NCI-H2081 (cell line): ENCODE measurements at regions not wholly inside any gene's neighbourhood (a gene's known extent, or its start where the extent isn't known, plus 50 kb on each side); places are given as distances from the start of the nearest gene placed in this dataset.
A peak's percentile ranks its signal among the peaks of the same experiment; 100 is the strongest.
"Not testable (repeated sequence)": the region's sequence is repeated elsewhere in the genome, so short reads cannot be mapped to it uniquely, and the experiment has no call there.

Source experiments
- DNase-seq, 2 experiments: peaks; one replicate each; lab custom pipeline; 2025; lab: John Stamatoyannopoulos, UW

DNA sequence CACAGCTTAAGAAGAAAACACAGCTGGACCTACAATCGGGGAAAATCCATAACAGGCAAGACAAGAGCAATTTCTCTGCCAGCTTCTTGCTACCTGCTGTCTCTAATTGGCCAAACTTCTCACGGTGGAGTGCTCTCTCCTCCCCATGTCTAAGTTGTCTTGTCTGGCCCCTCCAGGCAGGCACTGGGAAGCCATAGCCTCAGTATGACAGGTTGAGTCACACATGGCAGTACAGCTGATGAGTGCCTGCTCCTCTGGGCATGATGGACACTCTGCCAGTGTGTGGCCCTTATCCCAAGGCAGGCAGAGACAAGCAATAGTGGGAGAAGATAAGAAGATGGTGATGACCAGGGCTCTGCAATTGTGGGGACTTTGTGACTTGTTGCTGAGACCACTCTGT, 551.8 kb downstream of the DIPK2A start:
- DNase-seq: no peak

GRCh38 chr3:144524531-144524930, 552.9 kb downstream of the DIPK2A start:
- DNase-seq: no peak

DNA sequence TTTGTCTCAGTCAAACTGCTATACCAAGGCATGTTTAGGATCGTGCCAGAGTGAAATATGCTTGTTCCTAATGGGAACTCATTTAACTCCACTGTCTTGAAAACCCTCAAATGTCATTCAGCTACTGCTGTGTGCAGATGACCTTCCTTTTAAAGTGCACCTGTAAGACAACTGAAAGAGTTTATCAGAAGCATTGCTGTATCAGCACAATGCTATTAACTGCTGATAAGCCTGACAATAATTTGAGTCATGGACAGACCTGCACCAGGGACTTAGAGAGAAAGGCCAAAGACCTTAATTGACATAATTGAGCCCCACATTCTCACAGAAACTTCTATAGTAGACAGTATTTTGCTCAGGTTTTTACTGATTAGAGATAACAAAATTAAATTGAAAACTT, 557.9 kb downstream of the DIPK2A start:
- no peak for DNase-seq

DNA sequence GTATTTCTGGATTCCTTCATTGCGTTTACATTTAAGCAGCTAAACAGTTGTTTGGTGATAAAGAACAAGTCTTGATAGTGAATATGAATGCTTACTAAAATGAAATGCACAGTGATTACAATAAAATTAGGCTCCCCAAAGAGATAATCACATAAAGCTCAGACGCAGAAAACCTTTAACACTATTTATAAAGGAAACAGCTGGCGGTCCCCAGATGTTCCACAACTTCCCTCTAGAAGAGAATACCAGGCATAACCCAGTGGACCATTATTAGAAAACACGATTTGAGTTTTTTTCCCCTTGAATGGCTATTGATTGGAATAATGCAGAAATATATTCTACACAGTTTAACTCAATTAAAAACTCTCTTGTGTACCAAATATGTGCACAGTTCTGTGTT, 573.2 kb downstream of the DIPK2A start:
- DNase-seq: peak in 1 of 2 experiments; percentile 28

DNA sequence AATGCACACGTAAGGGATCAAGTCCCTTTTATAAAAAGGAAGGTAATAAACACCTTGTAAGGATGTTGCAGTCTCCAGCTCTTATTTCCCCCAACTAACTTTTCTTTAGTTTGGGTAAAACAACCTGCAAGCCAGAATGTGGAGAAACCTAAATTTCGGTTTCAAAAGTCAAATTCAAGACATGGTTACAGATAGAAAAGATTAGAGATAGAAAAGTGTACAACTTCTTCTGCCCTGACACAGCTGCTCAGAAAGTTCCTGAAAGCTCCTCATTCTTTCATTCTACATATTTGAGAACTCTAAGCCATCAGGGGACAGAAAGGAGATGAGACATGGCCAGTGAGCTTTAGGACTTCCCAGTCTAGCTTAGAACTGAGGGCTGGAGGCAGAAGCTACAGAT, 574.9 kb downstream of the DIPK2A start:
- DNase-seq: no peak

DNA sequence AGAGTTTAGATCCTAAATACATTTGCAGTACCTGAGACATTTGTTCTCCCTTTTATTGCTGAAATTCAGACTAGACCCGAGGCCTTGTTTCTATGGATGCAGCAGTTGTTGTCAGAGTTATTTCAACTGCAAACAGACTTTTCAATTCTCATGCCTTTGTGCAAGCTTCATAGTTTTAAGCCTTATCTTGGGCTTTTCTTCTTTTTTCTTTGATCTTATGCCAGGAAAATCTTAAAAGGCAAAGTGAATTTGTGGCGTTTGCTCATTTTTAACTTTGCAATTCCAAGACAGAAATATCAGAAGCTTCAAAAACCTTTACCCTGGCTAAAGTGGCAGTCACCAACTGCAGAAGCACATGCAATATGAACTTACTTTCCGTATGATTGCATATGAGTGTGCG, 576.7 kb downstream of the DIPK2A start:
- DNase-seq: no peak

GRCh38 chr3:144549166-144549565, 577.5 kb downstream of the DIPK2A start:
- no peak for DNase-seq

DNA sequence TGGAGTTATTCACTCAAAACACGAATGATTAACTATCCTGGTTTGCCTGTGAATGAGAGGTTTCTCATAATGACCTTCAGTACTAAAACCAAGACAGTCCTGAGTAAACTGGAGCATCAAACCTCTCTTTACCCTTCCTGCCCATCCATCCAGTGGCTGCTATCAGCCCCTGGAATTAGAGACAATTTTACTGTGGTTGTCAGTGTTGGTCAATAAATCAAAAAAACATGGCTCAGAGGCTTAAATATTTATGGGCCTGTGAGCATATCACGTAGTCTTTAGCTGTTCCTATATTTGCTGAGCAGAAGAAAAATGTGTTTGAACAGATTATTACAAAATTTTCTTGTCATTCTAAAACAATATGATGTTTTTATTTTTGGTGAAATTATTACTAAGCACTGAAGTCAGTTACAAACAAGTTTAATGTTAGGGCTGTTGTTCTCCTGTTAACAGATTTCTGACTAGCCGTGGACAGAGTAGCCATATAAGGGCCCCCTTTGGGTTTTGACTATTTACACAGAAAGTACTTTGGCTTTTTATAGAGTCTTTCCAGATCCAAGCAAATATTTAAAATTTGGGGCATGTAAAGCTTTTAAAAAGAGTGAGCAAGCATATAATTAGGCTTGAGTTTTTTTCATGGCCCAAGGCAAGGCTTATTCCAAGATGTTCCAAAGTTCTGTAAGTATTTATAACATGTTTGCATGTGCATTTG, 580.9 kb downstream of the DIPK2A start:
- peak in 1 of 2 experiments; percentile 20 for DNase-seq

DNA sequence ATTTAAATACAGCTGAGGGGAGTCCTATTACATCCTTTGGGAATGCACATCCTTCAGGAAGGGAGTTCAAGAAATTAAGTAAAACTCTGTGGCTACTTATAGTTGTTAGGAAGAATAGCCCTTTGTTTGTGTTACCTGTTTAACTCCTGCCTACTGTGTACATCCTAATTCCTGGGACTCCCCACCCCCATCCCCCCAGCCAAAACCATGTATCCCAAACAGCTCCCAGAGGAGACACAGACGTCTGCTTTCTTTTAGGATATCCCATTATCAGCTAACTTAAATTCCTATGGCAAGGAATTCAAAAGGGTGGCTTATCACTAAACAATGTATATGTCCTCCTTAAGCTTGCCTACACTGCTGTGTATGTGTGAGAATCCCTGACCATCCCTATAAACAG, 581.7 kb downstream of the DIPK2A start:
- DNase-seq: no peak

DNA sequence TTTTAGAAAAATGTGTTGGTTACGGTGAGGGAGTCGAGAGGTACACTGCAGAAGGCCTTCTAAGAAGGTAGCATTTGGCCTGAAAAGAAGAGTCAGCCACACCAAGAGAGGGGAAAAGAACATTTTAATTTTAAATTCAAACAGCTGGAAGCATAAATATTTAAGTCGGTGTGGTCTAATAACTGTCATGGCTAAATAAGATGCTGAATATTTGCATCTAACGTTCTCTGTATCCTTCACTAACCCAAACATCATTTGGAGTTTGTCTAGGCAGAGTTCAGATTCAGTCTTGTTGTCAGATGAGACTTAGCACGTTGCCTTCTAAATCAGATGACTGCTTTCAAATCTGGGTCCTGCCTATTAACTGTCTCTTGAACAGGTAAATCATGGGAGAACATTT, 583.3 kb downstream of the DIPK2A start:
- DNase-seq: no peak

DNA sequence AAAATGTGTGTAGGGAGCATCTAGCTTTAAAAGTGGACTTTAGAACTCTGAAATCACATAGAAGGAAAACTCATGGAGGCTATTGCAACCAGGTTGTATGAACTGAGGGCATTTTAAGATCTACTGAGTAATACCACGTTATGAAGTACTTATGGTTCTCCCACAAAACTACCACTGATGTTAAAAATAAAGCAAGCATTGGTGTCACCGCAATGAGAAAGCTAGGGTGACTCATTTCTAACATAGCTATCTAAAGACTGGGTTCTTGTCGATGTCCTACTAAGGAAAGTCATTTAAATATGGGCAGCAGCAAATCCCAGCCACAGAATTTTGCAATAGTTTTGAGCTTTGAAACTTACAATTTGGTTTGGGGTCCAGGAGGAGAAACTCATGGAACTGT, 584.8 kb downstream of the DIPK2A start:
- DNase-seq: no peak

- DNase-seq: no peak
These were observed 585.9 kb downstream of the DIPK2A start for GRCh38 chr3:144557515-144557914.

GRCh38 chr3:144564011-144564410, 592.4 kb downstream of the DIPK2A start:
- DNase-seq: no peak

GRCh38 chr3:144566320-144566719, 594.7 kb downstream of the DIPK2A start:
- DNase-seq: no peak

GRCh38 chr3:144569651-144570050, 598.0 kb downstream of the DIPK2A start:
- DNase-seq: no peak

- DNase-seq: no peak
These were observed 612.2 kb downstream of the DIPK2A start for GRCh38 chr3:144583871-144584270.

- DNase-seq: no peak
These were observed 613.8 kb downstream of the DIPK2A start for GRCh38 chr3:144585408-144585807.

DNA sequence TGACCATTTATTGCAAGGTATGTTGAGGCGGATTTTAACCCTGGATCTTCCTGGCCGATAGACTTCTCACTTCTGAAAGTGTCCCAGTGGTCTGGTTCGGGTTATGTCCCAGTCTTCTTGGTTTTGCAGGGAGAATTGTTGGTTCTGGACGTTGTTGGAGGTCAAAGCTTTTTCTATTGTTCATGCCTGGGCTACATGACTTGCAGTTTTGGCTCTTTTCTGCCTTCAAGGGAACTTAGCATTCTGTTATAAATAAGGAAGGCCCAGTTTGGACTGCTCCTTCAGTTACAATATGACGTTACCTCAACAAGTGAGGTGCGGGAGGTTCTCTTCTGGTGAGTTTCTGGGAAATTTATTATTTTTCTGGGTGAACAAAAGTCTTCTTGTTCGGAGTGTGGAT, 614.3 kb downstream of the DIPK2A start:
- no peak for DNase-seq

GRCh38 chr3:144586382-144586781, 614.8 kb downstream of the DIPK2A start:
- no peak for DNase-seq

- DNase-seq: no peak
These were observed 619.2 kb downstream of the DIPK2A start for GRCh38 chr3:144590854-144591253.

- no peak for DNase-seq
These were observed 622.3 kb downstream of the DIPK2A start for GRCh38 chr3:144593881-144594280.

GRCh38 chr3:144620236-144620635, 648.6 kb downstream of the DIPK2A start:
- DNase-seq: not testable (repeated sequence)

DNA sequence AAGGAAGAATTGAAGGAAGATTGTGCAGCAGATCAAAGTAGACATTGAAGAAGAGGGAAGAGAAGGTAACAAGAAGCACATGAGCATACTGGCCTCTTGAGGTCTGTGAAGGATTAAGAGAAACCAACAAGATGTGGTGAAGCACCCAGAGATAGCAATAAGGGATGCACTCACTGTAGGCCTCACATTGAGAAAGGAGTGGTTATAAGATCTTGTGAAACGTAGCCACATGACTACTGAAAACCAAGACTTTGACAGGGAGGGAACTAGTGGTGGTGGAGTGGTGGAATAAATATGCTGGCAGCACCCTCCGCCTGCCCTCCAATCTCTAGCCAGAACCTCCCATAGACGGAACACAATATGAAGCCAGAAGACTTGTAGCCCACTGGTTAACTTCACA, 651.2 kb downstream of the DIPK2A start:
- no peak for DNase-seq

DNA sequence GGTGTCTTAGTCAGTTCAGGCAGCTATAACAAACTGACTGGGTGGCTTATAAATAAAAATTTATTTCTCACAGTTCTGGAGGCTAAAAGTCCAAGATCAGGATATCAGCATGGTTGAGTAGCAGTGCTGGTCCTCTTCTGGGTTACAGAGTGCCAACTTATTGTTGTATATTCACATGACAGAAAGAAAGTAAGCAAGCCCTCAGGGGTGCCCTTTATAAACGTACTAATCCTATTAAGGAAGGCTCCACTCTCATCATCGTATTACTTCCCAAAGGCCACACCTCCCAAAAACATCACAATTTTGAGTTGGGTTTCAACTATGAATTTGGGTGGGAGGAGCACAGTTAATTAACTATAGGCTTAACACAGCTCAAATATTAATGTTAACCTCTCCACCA, 653.0 kb downstream of the DIPK2A start:
- DNase-seq: no peak
